GM12874 (cell line): ENCODE measurements at regions not wholly inside any gene's neighbourhood (a gene's known extent, or its start where the extent isn't known, plus 50 kb on each side); places are given as distances from the start of the nearest gene placed in this dataset.

ENCODE experiments used
- CTCF ChIP-seq: IDR thresholded peaks from 2 replicates; pipeline ENCODE4 v1.5.1; 2011; ENCODE audit warnings: low read depth, mild to moderate bottlenecking, control low read depth, low read length, moderate library complexity; ENCODE audit not compliant: insufficient read depth

- TF ChIP-seq CTCF: no peak
These were observed 370.2 kb upstream of the MAF start for GRCh38 chr16:79970551-79971236.

GRCh38 chr16:79970087-79970486, 369.6 kb upstream of the MAF start:
- no peak for TF ChIP-seq CTCF

- no peak for TF ChIP-seq CTCF
These were observed 368.9 kb upstream of the MAF start for GRCh38 chr16:79969458-79969857.

- TF ChIP-seq CTCF: no peak
These were observed 365.7 kb upstream of the MAF start for GRCh38 chr16:79966226-79966625.

GRCh38 chr16:79965718-79966117, 365.2 kb upstream of the MAF start:
- no peak for TF ChIP-seq CTCF

- TF ChIP-seq CTCF: no peak
These were observed 363.6 kb upstream of the MAF start for GRCh38 chr16:79964104-79964503.

GRCh38 chr16:79962962-79963361, 362.4 kb upstream of the MAF start:
- TF ChIP-seq CTCF: no peak
